BE2C (cell line): ENCODE measurements at regions not wholly inside any gene's neighbourhood (a gene's known extent, or its start where the extent isn't known, plus 50 kb on each side); places are given as distances from the start of the nearest gene placed in this dataset.

Experiments
- DNase-seq: peaks from one replicate; pipeline ENCODE4 v3.0.0-alpha.2; 2020
- H3K27me3 ChIP-seq: fragments of 250-450 bp; sonication (Bioruptor Pico); 2 replicates; pipeline ENCODE4 v1.5.1; 2020; ENCODE audit warnings: mild to moderate bottlenecking
- H3K36me3 ChIP-seq: fragments of 250-450 bp; sonication (Bioruptor Pico); 2 replicates; pipeline ENCODE4 v1.5.1; 2020; ENCODE audit warnings: mild to moderate bottlenecking
- H3K4me1 ChIP-seq: fragments of 250-450 bp; sonication (Bioruptor Pico); 2 replicates; pipeline ENCODE4 v1.5.1; 2020
- H3K4me3 ChIP-seq: 2 replicates; pipeline ENCODE4 v1.5.1; 2011; ENCODE audit warnings: low read depth, low read length
- H3K9me3 ChIP-seq: fragments of 250-450 bp; sonication (Bioruptor Pico); 2 replicates; pipeline ENCODE4 v1.5.1; 2020
- TF ChIP-seq, protein P1 (sequence below): IDR thresholded peaks from 2 replicates; pipeline ENCODE4 v1.5.1; 2012; ENCODE audit warnings: mild to moderate bottlenecking, low read depth, low read length

DNA sequence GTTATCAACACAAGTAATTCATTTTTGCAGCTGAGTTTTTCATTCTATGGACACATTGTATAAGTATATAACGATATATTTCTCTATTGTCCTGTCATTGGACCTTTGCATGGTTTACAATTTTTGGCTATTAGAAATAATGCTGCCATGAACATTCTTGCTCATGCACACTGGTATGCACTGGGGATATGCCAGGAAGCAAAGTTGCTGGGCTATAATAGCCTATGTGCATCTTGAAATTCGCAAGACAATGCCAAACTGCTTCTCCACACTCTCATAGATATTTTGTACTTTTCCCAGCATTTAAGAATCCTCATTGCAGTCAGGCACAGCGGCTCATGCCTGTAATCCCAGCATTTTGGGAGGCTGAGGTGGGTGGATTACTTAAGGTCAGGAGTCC is 852.6 kb upstream of the ID2 start:
- Histone ChIP-seq H3K27me3 (no peaks in the 10 kb centered on the region), H3K4me3 (no peak overlapping the region), H3K9me3 (no peaks in the 10 kb centered on the region), H3K36me3 (no peaks in the 10 kb centered on the region), H3K4me1 (peaks cover 9% of the 10 kb centered on the region)
- TF ChIP-seq, protein P1, sequence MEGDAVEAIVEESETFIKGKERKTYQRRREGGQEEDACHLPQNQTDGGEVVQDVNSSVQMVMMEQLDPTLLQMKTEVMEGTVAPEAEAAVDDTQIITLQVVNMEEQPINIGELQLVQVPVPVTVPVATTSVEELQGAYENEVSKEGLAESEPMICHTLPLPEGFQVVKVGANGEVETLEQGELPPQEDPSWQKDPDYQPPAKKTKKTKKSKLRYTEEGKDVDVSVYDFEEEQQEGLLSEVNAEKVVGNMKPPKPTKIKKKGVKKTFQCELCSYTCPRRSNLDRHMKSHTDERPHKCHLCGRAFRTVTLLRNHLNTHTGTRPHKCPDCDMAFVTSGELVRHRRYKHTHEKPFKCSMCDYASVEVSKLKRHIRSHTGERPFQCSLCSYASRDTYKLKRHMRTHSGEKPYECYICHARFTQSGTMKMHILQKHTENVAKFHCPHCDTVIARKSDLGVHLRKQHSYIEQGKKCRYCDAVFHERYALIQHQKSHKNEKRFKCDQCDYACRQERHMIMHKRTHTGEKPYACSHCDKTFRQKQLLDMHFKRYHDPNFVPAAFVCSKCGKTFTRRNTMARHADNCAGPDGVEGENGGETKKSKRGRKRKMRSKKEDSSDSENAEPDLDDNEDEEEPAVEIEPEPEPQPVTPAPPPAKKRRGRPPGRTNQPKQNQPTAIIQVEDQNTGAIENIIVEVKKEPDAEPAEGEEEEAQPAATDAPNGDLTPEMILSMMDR: no peak
- DNase-seq: no peak

DNA sequence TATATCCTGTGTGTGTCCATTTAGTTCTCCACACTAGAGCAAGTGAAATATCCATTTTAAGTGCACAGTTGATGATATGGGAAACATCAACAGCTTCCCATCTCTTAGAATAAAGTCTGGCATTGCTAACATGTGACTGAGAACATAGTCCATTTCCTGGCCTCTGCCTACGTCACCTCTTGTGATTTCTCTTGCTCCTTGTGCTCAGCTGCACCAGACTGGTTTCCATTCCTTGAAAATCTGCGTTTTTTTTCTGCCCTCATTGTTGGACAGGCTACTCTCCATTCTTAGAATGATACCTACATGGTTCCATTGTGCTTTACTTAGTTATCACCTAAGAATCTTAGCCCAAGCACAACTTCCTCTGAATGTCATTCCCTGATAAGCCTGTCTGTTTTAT is 851.2 kb upstream of the ID2 start:
- no peak overlapping the region for H3K4me3 ChIP-seq
- TF ChIP-seq, protein P1: no peak
- H3K9me3 ChIP-seq: no peaks in the 10 kb centered on the region
- no peak for DNase-seq
- peaks cover 9% of the 10 kb centered on the region for H3K4me1 ChIP-seq
- no peaks in the 10 kb centered on the region for H3K27me3 ChIP-seq
- H3K36me3 ChIP-seq: no peaks in the 10 kb centered on the region

DNA sequence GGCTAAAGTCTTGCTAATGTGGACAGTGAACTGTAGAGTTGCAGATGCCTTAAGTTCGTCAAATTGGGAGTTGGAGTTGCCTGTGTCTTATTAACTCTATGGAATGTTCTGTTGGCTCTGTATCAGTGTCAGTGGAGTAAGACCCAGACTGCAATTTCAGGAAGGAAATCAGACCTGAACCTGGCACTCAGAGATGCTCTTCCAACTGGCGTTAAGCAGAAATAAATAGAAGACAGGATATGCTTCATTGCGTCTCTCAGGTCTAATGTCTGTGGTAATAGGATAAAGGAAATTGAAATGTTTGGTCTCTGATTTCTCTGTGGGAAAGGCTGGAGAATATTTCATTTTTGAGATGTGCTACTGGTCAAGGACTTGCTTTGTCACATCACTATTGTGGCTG is 846.7 kb upstream of the ID2 start:
- H3K4me3 ChIP-seq: no peak overlapping the region
- no peaks in the 10 kb centered on the region for H3K27me3 ChIP-seq
- H3K9me3 ChIP-seq: no peaks in the 10 kb centered on the region
- H3K4me1 ChIP-seq: no peaks in the 10 kb centered on the region; the same call in 1 of the 2 replicates
- DNase-seq: no peak
- TF ChIP-seq, protein P1: no peak
- H3K36me3 ChIP-seq: no peaks in the 10 kb centered on the region

DNA sequence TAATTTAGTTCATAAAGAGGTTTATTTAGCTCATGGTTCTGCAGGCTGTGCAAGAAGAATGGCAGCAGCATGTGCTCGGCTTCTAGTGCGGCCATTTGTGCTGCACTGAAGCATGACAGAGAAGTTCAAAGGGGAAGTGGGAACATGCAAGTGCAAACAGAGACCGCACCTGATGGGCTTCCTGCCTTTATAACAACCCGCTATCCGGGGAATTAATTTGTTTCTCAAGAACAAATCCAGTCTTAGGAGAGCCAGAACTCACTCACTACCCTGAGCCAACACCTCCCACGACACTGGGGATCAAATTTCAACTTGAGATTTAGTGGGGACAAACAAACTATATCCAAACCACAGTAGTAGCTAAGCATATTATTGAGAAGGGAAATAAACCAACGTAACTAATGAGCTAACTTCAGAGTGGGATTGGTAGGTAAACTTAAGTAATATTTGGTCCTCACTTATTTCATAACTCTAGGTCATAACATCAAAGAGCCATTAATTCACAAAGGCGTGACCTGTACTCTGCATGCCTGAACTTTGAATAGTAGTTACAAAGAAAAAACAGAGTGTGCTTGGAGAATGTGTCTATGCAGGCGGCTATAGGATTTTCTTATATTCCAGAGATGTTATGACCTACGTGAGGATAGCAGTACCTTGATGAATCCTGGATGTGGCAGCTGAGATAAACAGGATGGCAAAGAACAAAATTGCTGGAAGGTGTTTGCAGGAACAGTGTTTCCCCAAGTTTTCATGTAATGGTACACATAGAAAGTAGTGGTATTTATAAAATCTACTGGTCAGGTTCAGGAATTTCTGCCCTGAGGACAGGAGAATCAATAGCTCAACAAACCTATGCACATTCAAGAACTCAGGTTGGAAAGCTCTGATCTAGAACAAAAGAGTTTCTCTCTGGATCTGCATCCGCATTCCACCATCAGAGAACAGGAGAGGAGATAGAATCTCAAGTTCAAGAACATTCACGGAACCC is 845.9 kb upstream of the ID2 start:
- no peaks in the 10 kb centered on the region; the same call in 1 of the 2 replicates for H3K4me1 ChIP-seq
- no peaks in the 10 kb centered on the region for H3K9me3 ChIP-seq
- TF ChIP-seq, protein P1: no peak
- H3K27me3 ChIP-seq: no peaks in the 10 kb centered on the region
- no peak for DNase-seq
- no peak overlapping the region for H3K4me3 ChIP-seq
- no peaks in the 10 kb centered on the region for H3K36me3 ChIP-seq

DNA sequence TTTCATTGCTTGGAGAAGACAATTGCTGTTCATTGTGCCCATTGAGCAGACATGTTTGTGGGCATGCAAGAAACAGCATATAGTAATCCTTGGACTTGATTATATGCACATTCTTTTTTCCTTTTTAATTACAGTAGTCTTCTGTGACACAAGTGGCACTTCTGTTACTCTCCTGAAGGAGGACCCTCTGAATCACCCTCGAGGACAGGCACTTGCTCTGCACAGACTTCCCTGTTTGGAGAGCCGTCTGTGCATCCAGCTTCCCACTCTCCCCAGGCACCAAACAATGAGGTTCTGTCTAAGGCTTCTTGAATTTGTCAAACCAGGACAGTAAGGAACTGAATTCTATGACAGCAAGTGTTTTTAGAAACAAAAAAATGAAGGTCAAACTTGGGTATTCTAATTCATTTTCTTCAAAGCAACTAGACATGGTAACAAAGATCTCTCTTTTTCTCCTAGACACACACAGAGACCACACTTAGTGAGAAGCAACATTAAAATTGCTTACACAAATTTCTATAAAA is 844.6 kb upstream of the ID2 start:
- H3K27me3 ChIP-seq: no peaks in the 10 kb centered on the region
- H3K4me3 ChIP-seq: no peak overlapping the region
- TF ChIP-seq, protein P1: no peak
- no peaks in the 10 kb centered on the region for H3K9me3 ChIP-seq
- H3K4me1 ChIP-seq: no peaks in the 10 kb centered on the region; the same call in 1 of the 2 replicates
- DNase-seq: no peak
- no peaks in the 10 kb centered on the region for H3K36me3 ChIP-seq

DNA sequence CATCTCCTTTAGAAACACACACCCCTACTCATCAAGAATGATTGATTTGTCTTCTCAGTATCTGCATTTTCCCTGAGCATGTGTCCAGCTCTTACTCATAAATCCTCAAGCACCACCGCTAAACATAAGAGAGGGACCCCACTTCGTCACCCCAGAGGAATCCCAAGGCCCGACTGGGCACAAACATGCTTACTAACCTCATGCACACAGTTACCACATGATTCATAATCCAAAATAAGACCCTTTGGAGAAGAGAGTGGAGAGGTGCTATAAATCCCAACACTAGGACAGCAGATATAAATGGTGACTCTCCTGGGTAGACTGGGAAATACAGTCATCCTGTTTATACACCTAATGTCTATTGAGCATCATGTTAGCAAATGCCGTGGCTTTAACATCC is 843.2 kb upstream of the ID2 start:
- Histone ChIP-seq H3K27me3 (no peaks in the 10 kb centered on the region), H3K9me3 (no peaks in the 10 kb centered on the region), H3K4me3 (no peak overlapping the region), H3K4me1 (no peaks in the 10 kb centered on the region; the same call in 1 of the 2 replicates), H3K36me3 (no peaks in the 10 kb centered on the region)
- TF ChIP-seq, protein P1: no peak
- no peak for DNase-seq
